ENCODE measurements at regions not wholly inside any gene's neighbourhood (a gene's known extent, or its start where the extent isn't known, plus 50 kb on each side); places are given as distances from the start of the nearest gene placed in this dataset.
A peak's percentile ranks its signal among the peaks of the same experiment; 100 is the strongest.

DNA sequence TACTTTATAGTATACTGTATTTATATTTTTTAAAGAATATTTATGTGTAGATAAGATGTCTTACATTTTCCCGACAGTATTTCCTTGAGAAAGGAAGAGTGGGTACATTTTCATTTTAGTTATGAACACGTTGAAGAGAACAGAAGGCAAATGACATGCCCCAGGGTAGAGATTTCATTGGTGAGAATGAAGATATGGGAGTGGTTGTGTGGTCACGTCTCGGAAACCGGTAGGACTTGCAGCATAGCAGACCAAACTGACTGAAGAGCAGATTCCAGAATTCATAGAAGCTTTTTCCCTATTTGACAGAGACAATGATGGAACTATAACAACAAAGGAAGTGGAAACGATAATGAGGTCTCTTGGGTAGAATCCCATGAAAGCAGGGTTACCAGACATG is 71.7 kb downstream of the KCNJ2 start:
- in situ Hi-C loops (cut with HindIII; ENCODE audit: low sequenced_read_pairs) = no loop called here
- H3K4me3 ChIP-seq (ENCODE audit: low read depth, low read length) = no peak overlapping the region
- TF ChIP-seq, protein P1, sequence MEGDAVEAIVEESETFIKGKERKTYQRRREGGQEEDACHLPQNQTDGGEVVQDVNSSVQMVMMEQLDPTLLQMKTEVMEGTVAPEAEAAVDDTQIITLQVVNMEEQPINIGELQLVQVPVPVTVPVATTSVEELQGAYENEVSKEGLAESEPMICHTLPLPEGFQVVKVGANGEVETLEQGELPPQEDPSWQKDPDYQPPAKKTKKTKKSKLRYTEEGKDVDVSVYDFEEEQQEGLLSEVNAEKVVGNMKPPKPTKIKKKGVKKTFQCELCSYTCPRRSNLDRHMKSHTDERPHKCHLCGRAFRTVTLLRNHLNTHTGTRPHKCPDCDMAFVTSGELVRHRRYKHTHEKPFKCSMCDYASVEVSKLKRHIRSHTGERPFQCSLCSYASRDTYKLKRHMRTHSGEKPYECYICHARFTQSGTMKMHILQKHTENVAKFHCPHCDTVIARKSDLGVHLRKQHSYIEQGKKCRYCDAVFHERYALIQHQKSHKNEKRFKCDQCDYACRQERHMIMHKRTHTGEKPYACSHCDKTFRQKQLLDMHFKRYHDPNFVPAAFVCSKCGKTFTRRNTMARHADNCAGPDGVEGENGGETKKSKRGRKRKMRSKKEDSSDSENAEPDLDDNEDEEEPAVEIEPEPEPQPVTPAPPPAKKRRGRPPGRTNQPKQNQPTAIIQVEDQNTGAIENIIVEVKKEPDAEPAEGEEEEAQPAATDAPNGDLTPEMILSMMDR (IDR thresholded peaks at IDR 0.05; ENCODE audit: low read depth, low read length, missing control alignments) = no peak
- no peak for DNase-seq (ENCODE audit: low read depth)

DNA sequence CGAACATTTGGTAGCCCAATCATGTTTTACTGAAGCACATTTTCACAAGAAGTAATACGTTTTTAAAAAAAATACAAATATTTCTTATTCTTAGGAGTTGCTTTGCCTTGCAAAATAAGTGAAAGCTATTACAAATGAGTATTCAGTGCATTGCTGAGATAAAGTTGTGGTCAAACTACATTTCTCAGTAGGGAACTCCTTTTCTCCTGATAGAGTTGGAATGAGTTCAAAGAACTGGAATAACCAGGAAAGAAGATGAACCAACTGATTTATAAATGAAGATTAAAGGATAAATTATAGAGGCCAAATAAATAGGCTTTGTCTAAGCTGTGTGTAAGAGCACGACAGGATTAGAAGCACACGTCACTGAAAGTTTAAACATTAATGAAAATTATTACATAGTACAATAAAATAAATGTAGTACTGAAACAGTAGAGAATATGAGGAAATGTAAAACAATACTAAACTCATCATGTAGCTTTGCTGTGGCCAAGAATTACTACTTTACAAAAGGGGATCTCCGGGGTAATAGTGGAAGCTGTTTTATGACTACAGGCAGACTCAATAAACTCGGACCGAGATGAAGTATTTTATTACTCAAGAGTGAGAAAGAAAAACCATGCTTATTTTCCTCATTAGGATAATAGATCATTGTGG is 73.6 kb downstream of the KCNJ2 start:
- no peak overlapping the region for H3K4me3 ChIP-seq (ENCODE audit: low read depth, low read length)
- DNase-seq (ENCODE audit: low read depth) = peak; percentile 24
- in situ Hi-C loops (cut with HindIII; ENCODE audit: low sequenced_read_pairs) = no loop called here
- TF ChIP-seq, protein P1 (IDR thresholded peaks at IDR 0.05; ENCODE audit: low read depth, low read length, missing control alignments) = no peak

DNA sequence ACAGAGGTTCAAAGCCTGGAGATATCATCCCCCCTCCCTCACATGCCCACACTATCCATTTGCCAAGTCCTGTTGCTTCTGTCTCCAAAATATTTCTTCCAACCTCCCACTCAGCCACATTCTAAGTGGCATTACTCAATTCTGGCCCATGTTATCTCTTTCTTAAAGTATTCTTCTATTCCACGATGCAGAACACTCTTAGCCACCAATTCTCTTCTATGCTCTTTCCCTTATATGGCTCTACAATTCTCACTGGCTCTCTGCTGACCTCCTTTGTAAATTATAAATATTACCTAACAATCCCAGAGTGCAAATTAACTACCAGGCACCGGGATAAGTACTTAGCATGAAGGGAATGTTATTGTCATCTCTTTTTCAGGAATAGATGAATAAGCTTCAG is 82.4 kb downstream of the KCNJ2 start:
- in situ Hi-C loops (cut with HindIII; ENCODE audit: low sequenced_read_pairs) = no loop called here
- H3K4me3 ChIP-seq (ENCODE audit: low read depth, low read length) = no peak overlapping the region
- TF ChIP-seq, protein P1 (IDR thresholded peaks at IDR 0.05; ENCODE audit: low read depth, low read length, missing control alignments) = no peak
- DNase-seq (ENCODE audit: low read depth) = no peak

GRCh38 chr17:70254735-70255460 is 85.6 kb downstream of the KCNJ2 start:
- DNase-seq (ENCODE audit: low read depth) = no peak
- in situ Hi-C loops (cut with HindIII; ENCODE audit: low sequenced_read_pairs) = no loop called here
- TF ChIP-seq, protein P1 (IDR thresholded peaks at IDR 0.05; ENCODE audit: low read depth, low read length, missing control alignments) = no peak
- H3K4me3 ChIP-seq (ENCODE audit: low read depth, low read length) = no peak overlapping the region

DNA sequence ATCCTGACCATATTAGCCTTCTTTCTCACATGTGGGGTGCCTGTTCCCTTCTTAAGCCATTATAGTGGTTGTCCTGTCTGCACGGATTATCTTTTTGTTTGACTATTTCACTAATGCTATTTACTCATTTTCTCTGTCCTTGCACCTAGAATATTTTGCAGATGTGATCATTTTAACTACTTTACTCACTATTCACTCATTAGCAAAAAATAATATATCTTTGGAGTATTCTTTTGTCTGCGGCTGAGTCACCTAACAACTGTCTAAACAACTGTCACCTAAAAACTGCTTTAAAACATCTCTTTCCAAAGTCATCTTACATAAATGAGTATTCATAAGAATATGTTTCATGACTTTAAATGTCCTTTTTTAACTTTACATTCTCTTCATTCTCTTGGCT is 87.4 kb downstream of the KCNJ2 start:
- TF ChIP-seq, protein P1 (IDR thresholded peaks at IDR 0.05; ENCODE audit: low read depth, low read length, missing control alignments) = no peak

DNA sequence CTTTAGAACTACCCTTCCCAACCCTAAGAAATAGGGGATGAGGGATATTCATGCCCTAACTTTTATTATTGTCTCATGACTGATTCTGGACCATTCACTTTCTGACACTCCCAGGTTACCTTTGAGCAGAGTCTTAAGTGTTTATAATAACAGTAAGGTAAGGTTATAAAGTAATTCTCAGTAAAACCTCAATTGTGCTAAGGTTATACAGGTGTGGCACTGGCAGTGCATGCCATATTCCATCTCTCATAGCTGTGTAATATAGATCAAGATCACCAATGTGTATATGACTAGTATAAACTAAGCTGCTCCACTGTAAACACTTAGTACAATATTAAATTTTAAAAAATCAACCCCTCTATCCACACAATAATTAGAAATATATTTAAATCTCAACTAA is 89.1 kb downstream of the KCNJ2 start:
- in situ Hi-C loops (cut with HindIII; ENCODE audit: low sequenced_read_pairs) = no loop called here
- TF ChIP-seq, protein P1 (IDR thresholded peaks at IDR 0.05; ENCODE audit: low read depth, low read length, missing control alignments) = no peak
- no peak overlapping the region for H3K4me3 ChIP-seq (ENCODE audit: low read depth, low read length)
- DNase-seq (ENCODE audit: low read depth) = no peak

More for the DNA sequence above, 87.4 kb downstream of the KCNJ2 start:
- H3K4me3 ChIP-seq (ENCODE audit: low read depth, low read length) = no peak overlapping the region
- in situ Hi-C loops (cut with HindIII; ENCODE audit: low sequenced_read_pairs) = no loop called here
- no peak for DNase-seq (ENCODE audit: low read depth)

All from astrocyte of the cerebellum (primary cell).